Vagina (tissue), 2 donors: ENCODE measurements at regions not wholly inside any gene's neighbourhood (a gene's known extent, or its start where the extent isn't known, plus 50 kb on each side); places are given as distances from the start of the nearest gene placed in this dataset.

Experiments used
- POLR2A ChIP-seq, 2 donors: fragments of 450-650 bp; IDR thresholded peaks; one replicate each; pipeline ENCODE4 v1.6.1; 2017; ENCODE audit warnings: antibody characterized with exemption in 2 of 2, mild to moderate bottlenecking in 2 of 2, moderate library complexity in 2 of 2
- POLR2AphosphoS5 ChIP-seq, 2 donors: sonication (generic); formaldehyde crosslinking; IDR thresholded peaks; one replicate each; pipeline ENCODE4 v1.9.0; 2017; ENCODE audit warnings: antibody characterized with exemption in 2 of 2, mild to moderate bottlenecking in 2 of 2, low read depth in 1 of 2; ENCODE audit not compliant: insufficient read depth in 1 of 2
- TF ChIP-seq, protein P1 (sequence below), 3 experiments: fragments of 450-650 bp in 2 of 3; fragments of 200-600 bp in 1 of 3; sonication (generic) in 1 of 3; IDR thresholded peaks; one replicate each; pipeline ENCODE4 v1.5.1; 2017 to 2019; ENCODE audit warnings: antibody characterized with exemption in 3 of 3, mild to moderate bottlenecking in 2 of 3, moderate library complexity in 2 of 3

DNA sequence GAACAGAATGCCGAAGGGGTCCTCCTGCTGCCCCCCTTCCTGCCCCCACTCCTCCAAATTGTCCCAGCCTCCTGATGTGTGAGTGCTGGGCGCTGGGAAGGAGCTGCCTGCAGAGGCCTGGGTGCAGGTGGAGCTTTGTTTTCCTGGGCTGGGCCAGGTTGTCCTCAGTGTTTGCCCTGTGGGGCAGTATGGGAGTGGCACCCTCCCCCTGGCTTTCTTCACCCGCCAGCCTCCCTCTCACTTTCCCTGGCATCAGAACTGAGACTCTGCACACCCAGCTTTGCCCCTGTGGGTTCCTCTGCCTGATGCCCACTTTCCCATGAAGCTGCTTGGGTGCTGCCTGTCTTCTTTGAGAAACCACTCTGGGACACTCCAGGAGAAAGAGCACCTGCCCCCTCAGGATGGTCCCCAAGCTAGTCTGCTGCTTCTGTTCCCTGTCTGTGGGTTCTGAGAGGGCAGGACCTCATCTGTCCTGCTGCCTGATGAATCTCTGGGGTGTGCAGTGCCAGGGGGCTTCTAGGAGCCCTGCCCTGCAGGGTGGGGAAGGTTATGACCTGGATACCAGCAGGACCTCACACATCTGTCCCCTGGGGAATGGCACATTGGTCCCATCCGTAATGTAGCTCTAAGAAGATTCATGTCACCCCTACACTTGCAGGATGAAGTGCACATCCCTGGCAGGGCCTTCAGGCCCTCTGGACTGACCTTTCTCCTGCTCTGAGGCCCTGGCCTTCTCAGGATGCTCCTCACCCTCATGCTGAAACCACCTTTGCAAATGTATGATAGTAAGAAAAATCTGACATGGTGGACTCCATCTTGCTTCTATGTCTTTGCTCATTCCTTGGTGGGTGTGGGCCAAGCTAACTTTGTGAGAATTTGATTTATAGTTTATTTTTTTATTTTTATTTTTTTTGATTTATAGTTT is 146.8 kb upstream of the HS6ST1 start:
- TF ChIP-seq POLR2A (IDR thresholded peaks at IDR 0.05) (no peak), POLR2AphosphoS5 (IDR thresholded peaks at IDR 0.05; ENCODE audit: insufficient read depth in 1 of 2, low read depth in 1 of 2) (no peak)
- TF ChIP-seq, protein P1, sequence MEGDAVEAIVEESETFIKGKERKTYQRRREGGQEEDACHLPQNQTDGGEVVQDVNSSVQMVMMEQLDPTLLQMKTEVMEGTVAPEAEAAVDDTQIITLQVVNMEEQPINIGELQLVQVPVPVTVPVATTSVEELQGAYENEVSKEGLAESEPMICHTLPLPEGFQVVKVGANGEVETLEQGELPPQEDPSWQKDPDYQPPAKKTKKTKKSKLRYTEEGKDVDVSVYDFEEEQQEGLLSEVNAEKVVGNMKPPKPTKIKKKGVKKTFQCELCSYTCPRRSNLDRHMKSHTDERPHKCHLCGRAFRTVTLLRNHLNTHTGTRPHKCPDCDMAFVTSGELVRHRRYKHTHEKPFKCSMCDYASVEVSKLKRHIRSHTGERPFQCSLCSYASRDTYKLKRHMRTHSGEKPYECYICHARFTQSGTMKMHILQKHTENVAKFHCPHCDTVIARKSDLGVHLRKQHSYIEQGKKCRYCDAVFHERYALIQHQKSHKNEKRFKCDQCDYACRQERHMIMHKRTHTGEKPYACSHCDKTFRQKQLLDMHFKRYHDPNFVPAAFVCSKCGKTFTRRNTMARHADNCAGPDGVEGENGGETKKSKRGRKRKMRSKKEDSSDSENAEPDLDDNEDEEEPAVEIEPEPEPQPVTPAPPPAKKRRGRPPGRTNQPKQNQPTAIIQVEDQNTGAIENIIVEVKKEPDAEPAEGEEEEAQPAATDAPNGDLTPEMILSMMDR (IDR thresholded peaks at IDR 0.05), result no peak
